Stimulated activated CD8-positive, alpha-beta memory T cell treated with anti-CD3 and anti-CD28 coated beads, Interleukin-4, amount 100 ng/mL, for 4 hours (primary cell): ENCODE measurements at regions not wholly inside any gene's neighbourhood (a gene's known extent, or its start where the extent isn't known, plus 50 kb on each side); places are given as distances from the start of the nearest gene placed in this dataset.
"Not testable (repeated sequence)": the region's sequence is repeated elsewhere in the genome, so short reads cannot be mapped to it uniquely, and the experiment has no call there.

Experiments used
- DNase-seq, 2 donors: peaks; one replicate each; pipeline ENCODE4 v3.0.0-alpha.2; 2020; ENCODE audit warnings: low read depth in 2 of 2, low spot score in 1 of 2

- DNase-seq, result no peak
Measured at GRCh38 chr9:90979639-90980038, 178.0 kb downstream of the SYK start.

DNA sequence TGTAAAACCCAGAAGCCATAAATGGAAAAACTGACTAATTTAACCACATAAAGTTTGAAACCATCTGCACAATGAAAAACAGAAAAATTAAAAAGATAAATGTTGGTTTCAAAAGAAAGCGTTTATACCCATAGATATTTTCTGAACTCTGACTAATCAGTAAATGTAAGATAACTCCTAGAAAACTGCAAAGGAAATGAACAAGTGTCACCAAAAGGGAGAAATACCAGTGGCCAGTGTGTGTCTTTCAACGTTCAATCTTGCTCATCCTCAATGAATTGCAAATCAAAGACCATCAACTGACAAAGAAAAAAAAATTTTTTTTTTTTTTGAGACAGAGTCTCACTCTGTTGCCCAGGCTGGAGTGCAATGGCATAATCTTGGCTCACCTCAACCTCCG lies 180.1 kb downstream of the SYK start:
- no peak for DNase-seq

DNA sequence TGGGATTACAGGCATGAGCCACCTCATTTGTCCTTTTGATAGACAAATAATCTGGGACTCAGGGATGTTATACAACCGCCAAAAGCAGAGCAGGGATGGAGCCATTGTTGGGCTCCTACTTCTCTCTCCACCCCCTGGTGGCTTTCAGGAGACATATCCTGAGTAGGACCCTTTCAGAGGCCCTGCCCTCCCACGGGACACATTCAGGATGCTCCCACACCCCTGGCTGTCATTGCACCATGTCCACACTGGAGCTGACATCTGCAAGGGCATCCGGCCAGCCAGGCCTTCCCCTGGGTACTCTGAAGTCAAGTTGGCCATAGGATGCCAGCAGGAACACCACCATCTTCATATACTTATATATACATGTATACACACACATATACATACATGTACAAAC lies 181.8 kb downstream of the SYK start:
- no peak for DNase-seq

DNA sequence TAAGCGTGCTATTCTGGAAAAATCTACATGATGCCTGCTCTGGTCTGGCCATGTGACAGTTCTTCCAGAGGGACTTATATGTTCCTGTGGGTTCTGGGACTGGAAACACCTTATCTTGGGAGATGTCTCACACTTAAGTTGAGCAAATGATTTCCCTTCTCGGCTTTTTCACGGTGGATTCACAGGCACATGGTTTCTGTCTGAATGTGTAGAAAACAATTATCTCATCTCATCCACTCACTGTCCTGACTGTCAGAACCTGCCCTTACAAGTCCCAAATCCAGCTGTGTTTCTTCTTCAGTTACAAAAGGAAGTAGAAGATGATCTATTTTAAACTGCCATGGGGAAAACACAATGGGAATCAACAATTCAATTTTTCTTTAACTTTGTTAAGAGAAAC lies 184.0 kb downstream of the SYK start:
- DNase-seq, result no peak

DNA sequence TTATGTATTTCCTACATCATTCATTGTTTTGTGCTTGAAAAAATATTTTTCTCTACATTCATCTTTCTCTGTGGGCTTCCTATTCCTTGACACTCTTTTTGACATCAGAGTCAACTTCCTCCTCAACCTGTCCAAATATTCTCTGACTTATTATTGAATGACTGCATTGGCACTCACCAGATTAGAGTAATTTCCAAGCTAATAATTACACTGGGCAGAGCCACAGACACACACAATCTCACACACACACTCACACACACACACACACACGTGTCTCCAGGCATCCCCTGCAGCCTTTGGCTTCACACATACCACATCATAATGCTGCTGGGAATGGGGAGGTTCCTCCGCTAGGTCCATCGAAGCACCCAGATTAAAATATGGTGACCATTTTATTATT lies 184.5 kb downstream of the SYK start:
- no peak for DNase-seq

DNA sequence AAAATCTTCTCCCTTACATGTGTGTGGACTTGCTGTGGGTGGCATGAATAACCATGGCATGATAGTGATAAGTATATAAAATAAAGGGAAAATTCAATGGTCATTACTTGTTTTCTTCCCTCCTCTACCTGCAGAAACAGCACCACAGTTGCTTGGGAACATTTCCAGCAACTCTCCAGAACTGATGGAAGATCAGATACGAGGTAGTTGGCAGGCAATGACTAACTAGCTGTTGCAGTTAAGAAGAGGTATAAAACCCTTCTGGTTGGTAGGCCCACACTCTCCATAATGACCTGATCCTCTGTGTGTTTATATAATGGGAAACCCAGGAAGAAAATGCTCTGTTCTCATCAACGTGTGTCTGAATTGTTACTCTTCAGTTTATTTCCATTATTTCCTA lies 185.9 kb downstream of the SYK start:
- no peak for DNase-seq

GRCh38 chr9:90988318-90988717 lies 186.7 kb downstream of the SYK start:
- no peak for DNase-seq

DNA sequence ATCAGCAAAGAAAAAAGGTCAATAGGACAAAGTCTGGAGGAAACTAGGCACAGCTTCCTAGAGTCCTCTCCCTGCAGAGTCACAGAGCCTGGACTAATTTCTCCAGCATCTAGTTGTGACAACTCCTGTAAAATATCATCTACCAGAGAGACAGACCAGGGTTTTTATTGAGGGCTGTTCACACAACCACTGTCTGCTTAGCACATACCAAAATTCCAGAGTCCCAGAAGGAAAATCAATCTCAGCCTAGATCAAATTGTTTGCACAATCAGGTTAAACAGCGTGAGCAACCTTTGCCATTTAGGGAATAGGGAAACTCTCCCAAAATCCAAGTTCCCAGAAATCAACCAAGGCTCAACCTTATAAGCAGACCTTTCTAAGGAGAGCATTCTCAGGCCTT lies 190.3 kb downstream of the SYK start:
- DNase-seq, result no peak

DNA sequence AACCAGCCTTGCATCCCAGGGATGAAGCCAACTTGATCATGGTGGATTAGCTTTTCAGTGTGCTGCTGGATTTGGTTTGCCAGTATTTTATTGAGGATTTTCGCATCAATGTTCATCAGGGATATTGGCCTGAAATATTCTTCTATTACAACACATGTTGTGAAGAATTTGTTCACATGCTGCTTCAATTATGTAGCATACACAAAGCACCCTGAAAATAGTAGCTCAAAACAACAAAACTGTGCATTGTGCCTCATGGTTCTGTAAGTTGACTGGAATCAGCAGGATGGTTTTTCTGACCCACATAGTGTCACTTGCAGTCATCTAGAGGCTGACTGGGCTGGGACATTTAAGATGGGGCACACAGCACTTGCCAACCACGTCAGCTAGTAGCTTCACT lies 193.9 kb downstream of the SYK start:
- DNase-seq, result no peak

DNA sequence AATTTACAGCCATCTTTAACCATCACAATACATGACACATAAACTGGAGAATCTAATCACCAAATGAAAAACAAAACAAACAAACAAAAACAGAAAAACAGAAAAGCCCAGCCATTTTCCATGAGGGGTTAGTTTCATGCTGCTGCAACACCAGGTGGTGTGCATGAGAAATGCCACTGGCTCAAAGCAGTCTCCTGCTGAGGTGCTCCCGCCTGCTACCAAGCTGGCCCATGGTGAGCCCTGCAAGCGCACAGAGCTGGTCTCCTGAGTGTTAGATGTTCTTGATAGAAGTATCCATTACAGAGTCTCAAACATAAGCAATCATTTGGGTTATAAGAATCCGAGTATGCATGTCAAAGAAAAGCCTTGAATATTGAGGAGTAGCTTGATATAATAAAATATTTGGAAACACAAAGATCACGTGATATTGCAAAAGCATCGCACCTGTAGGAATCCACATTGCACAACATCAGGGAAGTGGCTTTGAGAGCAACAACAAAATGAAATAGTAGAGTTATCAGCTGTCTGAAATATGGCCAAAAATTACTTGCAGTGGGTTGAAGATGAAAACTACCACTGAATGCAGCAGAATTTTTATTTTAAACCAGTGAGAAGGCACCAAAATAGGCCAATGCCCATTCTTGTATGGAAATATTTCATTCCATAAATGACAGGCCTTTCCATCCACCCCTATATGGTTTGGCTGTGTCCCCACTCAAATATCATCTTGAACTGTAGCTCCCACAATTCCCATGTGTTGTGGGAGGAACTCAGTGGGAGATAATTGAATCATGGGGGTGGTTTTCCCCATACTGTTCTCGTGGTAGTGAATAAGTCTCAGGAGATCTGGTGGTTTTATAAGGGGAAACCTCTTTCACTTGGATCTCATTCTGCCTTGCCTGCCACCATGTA lies 194.8 kb downstream of the SYK start:
- no peak for DNase-seq

GRCh38 chr9:90998573-90998972 lies 197.0 kb downstream of the SYK start:
- DNase-seq, result no peak

DNA sequence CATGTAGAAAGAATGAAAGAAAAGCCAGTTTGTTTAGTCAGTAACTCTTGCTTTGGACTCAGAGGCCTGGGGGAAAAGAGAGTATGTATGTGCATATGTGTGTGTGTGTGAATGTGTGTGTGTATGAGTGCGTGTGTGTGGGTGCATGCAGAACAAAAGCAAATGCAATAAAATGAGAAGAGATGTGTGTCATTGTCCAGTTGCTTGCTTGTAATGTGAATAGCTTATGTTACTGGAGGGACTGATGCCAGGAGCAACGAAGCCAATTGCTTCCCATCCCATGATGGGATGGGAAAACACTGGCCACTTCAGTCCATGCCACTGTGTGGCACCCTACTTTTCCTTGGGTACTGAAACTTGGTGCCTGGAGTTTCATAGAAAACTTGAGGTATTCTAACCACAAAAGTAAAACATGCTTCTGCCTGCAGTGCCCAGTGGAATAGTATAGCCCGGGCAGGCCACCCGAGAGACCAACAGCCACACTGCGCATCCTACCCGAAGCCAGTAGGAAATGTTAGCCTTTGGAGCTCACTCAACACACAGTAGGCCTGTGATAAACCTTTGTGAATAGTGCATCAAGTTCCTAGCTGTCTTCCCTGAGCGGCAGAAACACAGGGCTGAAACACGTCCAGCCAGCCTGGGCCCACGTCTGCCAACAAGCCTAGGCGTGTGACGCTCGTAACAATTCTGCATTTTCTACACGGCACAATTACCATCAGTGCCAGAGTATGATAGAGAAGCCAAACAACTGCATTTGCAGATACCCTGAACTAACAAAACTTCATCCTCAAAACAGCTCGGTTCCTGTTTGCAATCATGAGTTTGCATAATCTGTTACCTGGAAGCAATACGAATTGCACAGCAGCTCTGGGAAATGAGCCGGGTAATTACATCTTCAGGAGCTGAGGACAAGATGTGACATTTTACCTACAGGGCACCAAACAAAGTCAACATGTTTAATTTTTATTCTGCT lies 198.1 kb downstream of the SYK start:
- no peak for DNase-seq

DNA sequence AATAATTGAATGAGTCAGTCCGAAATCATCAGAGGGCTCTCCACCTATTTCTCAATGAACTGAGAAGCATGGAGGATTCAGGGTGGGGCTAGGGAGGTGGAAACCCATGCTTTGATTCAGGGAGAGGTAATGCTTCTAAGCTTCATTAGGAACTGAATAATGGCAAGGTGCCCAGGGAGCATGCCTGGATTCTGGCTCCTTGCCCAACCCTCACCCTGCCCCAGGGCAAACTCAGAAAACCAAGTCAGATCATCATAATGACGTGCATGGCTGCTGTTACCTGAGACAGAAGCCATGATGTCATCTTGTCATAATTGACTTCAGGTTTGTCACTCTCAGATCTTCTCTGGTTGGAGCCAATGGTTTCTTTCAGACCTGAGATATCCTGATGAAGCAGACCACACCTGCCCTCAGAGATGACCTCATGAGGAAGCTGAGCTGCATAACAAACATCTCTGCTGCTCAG lies 199.6 kb downstream of the SYK start:
- DNase-seq, result no peak

GRCh38 chr9:91004484-91004883 lies 202.9 kb downstream of the SYK start:
- DNase-seq, result no peak

DNA sequence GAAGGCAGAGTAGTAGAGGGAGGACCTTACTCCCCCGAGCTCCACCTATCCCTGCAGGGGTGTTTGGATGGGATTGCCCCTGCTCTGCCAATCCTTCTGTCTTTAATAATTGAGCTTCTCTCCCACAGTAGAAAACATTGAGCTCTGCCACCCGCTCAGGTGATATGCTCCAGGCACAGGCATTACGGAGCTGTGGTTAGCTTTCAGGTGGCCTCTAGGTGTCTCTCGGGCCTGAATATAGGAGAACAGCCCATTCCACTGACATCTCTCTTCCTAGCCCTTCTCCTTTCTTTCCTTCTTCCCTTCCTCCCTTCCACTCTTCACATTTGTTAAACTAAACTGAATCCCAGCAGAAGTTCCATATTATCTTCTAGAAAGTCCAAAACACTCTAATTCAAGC lies 203.4 kb downstream of the SYK start:
- no peak for DNase-seq

- no peak for DNase-seq
Measured at GRCh38 chr9:91006046-91006445, 204.4 kb downstream of the SYK start.

- no peak for DNase-seq
Measured at GRCh38 chr9:91008568-91008967, 206.9 kb downstream of the SYK start.

GRCh38 chr9:91011891-91012290 lies 210.3 kb downstream of the SYK start:
- DNase-seq, result no peak

GRCh38 chr9:91012933-91013841 lies 211.6 kb downstream of the SYK start:
- no peak for DNase-seq

GRCh38 chr9:91017245-91017644 lies 215.6 kb downstream of the SYK start:
- DNase-seq, result no peak

DNA sequence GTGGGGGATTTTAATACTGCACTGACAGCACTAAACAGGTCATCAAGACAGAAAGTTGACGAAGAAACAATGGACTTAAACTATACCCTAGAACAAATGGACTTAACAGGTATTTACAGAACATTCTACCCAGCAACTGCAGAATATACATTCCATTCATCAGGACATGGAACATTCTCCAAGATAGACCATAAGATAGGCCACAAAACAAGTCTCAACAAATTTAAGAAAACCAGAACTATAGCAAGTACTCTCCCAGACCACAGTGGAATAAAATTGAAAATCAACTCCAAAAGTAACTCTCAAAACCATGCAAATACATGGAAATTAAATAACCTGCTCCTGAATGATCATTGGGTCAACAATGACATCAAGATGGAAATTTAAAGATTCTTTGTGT lies 218.3 kb downstream of the SYK start:
- not testable (repeated sequence) for DNase-seq
